Loucy (cell line): ENCODE measurements at regions not wholly inside any gene's neighbourhood (a gene's known extent, or its start where the extent isn't known, plus 50 kb on each side); places are given as distances from the start of the nearest gene placed in this dataset.

Experiments used
- EZH2phosphoT487 ChIP-seq: fragments of 200-600 bp; IDR thresholded peaks from 2 replicates; pipeline ENCODE4 v1.6.1; 2018; ENCODE audit warnings: antibody characterized with exemption, mild to moderate bottlenecking, moderate library complexity, borderline replicate concordance
- TF ChIP-seq, protein P1 (sequence below): fragments of 200-600 bp; sonication (generic); conservative IDR thresholded peaks from 2 replicates; pipeline ENCODE4 v1.5.1; 2014; ENCODE audit warnings: mild to moderate bottlenecking, antibody characterized with exemption, low read length

DNA sequence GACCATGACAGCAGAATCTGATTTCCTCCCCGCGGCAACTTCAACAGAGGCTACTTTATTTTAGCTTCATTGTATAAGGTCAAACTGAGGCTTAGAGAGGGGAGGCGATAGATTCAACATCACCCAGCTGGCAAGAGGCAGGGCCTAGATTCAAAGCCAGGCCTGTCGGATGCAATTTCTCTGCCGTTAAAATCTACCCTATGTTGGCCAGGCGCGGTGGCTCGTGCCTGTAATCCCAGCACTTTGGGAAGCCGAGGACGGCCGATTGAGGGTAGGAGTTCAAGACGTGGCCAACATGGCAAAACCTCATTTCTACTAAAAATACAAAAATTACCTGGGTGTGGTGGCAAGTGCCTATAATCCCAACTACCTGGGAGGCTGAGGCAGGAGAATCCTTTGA lies 182.2 kb downstream of the BCOR start:
- TF ChIP-seq, protein P1, sequence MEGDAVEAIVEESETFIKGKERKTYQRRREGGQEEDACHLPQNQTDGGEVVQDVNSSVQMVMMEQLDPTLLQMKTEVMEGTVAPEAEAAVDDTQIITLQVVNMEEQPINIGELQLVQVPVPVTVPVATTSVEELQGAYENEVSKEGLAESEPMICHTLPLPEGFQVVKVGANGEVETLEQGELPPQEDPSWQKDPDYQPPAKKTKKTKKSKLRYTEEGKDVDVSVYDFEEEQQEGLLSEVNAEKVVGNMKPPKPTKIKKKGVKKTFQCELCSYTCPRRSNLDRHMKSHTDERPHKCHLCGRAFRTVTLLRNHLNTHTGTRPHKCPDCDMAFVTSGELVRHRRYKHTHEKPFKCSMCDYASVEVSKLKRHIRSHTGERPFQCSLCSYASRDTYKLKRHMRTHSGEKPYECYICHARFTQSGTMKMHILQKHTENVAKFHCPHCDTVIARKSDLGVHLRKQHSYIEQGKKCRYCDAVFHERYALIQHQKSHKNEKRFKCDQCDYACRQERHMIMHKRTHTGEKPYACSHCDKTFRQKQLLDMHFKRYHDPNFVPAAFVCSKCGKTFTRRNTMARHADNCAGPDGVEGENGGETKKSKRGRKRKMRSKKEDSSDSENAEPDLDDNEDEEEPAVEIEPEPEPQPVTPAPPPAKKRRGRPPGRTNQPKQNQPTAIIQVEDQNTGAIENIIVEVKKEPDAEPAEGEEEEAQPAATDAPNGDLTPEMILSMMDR = no peak
- TF ChIP-seq EZH2phosphoT487 = no peak
